Smooth muscle cell (in vitro differentiated cells): ENCODE measurements at regions not wholly inside any gene's neighbourhood (a gene's known extent, or its start where the extent isn't known, plus 50 kb on each side); places are given as distances from the start of the nearest gene placed in this dataset.

Experiments used
- DNase-seq: peaks from one replicate; lab custom pipeline; 2025; ENCODE audit not compliant: unreplicated experiment; lab: John Stamatoyannopoulos, UW
- H2AFZ ChIP-seq: fragments of 200-600 bp; sonication (generic); 2 replicates; pipeline ENCODE4 v1.6.0; 2016; ENCODE audit warnings: antibody characterized with exemption, low read depth, mild to moderate bottlenecking
- H3F3A ChIP-seq: fragments of 200-600 bp; sonication (generic); 2 replicates; pipeline ENCODE4 v1.6.0; 2017; ENCODE audit warnings: antibody characterized with exemption, low read depth
- H3K27ac ChIP-seq: fragments of 200-600 bp; sonication (generic); 2 replicates; pipeline ENCODE4 v1.5.1; 2016; ENCODE audit warnings: low read depth, mild to moderate bottlenecking
- H3K27me3 ChIP-seq: fragments of 200-600 bp; sonication (generic); 2 replicates; pipeline ENCODE4 v1.6.1; 2016; ENCODE audit warnings: low read depth, mild to moderate bottlenecking
- H3K36me3 ChIP-seq: fragments of 200-600 bp; sonication (generic); 2 replicates; pipeline ENCODE4 v1.5.1; 2016; ENCODE audit warnings: low read depth
- H3K4me1 ChIP-seq: fragments of 200-600 bp; sonication (generic); 2 replicates; pipeline ENCODE4 v1.5.1; 2016; ENCODE audit warnings: low read depth
- H3K4me2 ChIP-seq: fragments of 200-600 bp; sonication (generic); 2 replicates; pipeline ENCODE4 v1.6.0; 2016; ENCODE audit warnings: mild to moderate bottlenecking
- H3K4me3 ChIP-seq: fragments of 200-600 bp; sonication (generic); 2 replicates; pipeline ENCODE4 v1.5.1; 2016; ENCODE audit warnings: mild to moderate bottlenecking
- H3K79me2 ChIP-seq: fragments of 200-600 bp; sonication (generic); 2 replicates; pipeline ENCODE4 v1.6.0; 2016; ENCODE audit warnings: low read depth, mild to moderate bottlenecking
- H3K9ac ChIP-seq: fragments of 200-600 bp; sonication (generic); 2 replicates; pipeline ENCODE4 v1.6.0; 2016; ENCODE audit warnings: low read depth
- H3K9me3 ChIP-seq: fragments of 200-600 bp; sonication (generic); replicated peaks from 2 replicates; pipeline ENCODE4 v1.5.1; 2016; ENCODE audit warnings: low read depth
- H4K20me1 ChIP-seq: fragments of 200-600 bp; sonication (generic); 2 replicates; pipeline ENCODE4 v1.6.0; 2016; ENCODE audit warnings: low read depth
- WGBS: methylation state at CpG from one replicate; pipeline ENCODE4 v1.1.7; 2016; ENCODE audit warnings: low lambda C conversion rate; 5-methylcytosine and 5-hydroxymethylcytosine counted together
- TF ChIP-seq, protein P1 (sequence below): fragments of 200-600 bp; sonication (generic); IDR thresholded peaks from 2 replicates; pipeline ENCODE4 v1.5.1; 2017; ENCODE audit warnings: borderline replicate concordance, mild to moderate bottlenecking, antibody characterized with exemption; ENCODE audit not compliant: insufficient read depth, poor library complexity, severe bottlenecking

DNA sequence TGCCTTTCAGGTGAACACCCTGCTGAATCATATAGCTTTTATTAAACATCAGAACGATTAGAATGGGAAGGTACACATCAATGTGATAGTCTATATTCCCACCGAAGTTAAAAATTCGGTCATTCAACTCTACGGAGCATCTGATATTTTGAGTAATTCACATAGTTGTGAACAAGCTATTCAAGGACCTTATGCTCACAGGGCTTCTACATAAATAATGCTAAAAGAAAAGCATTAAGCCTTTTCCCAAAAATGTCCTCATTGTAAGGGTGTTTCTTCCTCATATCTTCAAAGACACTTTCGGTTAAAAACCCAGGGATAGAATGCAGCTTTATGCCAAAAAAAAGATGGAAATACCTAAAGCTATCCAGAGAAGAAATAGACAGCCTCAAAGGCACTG lies 79.7 kb upstream of the EDNRA start:
- 73% methylated on average over 5 of the region's 5 CpGs for WGBS
- Histone ChIP-seq H3K27ac (no peak overlapping the region), H3K36me3 (no peaks in the 10 kb centered on the region), H3K79me2 (no peaks in the 10 kb centered on the region), H3K9ac (no peak overlapping the region), H2AFZ (no peak overlapping the region), H3K9me3 (no peaks in the 10 kb centered on the region), H3K4me2 (no peak overlapping the region), H3K4me3 (no peak overlapping the region), H4K20me1 (no peaks in the 10 kb centered on the region), H3K4me1 (no peaks in the 10 kb centered on the region), H3F3A (no peaks in the 10 kb centered on the region), H3K27me3 (no peaks in the 10 kb centered on the region)
- DNase-seq = no peak
- TF ChIP-seq, protein P1, sequence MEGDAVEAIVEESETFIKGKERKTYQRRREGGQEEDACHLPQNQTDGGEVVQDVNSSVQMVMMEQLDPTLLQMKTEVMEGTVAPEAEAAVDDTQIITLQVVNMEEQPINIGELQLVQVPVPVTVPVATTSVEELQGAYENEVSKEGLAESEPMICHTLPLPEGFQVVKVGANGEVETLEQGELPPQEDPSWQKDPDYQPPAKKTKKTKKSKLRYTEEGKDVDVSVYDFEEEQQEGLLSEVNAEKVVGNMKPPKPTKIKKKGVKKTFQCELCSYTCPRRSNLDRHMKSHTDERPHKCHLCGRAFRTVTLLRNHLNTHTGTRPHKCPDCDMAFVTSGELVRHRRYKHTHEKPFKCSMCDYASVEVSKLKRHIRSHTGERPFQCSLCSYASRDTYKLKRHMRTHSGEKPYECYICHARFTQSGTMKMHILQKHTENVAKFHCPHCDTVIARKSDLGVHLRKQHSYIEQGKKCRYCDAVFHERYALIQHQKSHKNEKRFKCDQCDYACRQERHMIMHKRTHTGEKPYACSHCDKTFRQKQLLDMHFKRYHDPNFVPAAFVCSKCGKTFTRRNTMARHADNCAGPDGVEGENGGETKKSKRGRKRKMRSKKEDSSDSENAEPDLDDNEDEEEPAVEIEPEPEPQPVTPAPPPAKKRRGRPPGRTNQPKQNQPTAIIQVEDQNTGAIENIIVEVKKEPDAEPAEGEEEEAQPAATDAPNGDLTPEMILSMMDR = no peak

DNA sequence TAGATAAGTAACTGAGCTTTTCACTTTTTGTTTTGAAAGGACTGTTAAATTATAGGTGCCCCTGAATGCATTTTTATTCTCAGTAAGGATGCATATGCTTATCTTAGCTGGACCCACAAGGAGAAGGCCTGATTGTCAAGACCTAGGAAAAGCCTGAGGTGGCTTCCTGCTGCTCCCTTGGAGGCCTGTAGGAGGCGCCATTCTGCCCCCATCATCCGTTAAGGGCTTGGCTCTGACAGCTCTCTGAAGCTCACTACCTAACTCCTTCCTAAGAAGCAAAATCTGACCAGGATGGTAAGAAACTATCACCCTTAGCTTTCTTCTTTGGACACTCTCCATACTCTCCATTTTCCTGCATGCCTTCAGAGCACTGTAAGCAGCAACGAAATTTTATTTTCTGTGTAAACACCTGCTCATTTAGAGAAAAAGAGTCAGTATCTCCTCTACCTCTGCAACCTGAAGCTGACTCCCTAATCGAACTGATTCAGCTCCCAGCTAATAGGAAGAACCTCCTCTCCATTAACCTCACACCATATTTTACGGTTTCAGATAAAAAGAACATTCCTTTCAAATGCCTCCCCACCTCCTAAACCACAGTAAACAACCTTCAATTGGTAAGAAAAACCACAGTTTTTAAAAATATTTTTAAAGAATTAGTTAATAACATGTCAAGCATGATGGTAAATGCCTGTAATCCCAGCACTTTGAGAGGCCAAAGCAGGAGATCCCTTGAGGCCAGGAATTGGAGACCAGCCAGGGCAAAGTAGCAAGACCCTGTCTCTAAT lies 73.4 kb upstream of the EDNRA start:
- Histone ChIP-seq H3K79me2 (no peaks in the 10 kb centered on the region), H3K27me3 (no peaks in the 10 kb centered on the region), H3K4me3 (no peak overlapping the region), H2AFZ (no peak overlapping the region), H3K9ac (no peak overlapping the region), H3K36me3 (no peaks in the 10 kb centered on the region), H3K27ac (no peak overlapping the region), H3K4me1 (no peaks in the 10 kb centered on the region), H4K20me1 (no peaks in the 10 kb centered on the region), H3F3A (no peaks in the 10 kb centered on the region), H3K4me2 (no peak overlapping the region), H3K9me3 (no peaks in the 10 kb centered on the region)
- TF ChIP-seq, protein P1 = peak; percentile 26
- WGBS = 22% methylated on average over 5 of the region's 5 CpGs
- no peak for DNase-seq

DNA sequence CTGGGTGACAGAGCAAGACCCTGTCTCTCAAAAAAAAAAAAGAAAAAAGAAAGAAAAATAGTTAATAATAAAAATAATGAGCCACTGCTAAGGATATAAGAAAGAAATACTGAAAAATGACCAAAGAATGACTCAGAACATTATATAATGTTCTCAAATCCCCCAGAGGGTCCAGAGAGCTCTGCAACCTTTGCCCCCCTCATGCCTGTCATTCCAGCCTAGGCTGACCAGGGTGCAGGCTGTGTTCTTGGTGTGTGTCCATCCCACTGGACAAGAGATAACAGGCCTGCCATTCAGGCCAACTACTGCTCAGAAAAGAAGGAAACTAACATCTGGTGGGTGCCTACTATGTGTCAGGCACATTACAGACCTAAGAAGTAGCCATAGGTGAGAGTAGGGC lies 72.7 kb upstream of the EDNRA start:
- no peak for DNase-seq
- TF ChIP-seq, protein P1 = no peak

DNA sequence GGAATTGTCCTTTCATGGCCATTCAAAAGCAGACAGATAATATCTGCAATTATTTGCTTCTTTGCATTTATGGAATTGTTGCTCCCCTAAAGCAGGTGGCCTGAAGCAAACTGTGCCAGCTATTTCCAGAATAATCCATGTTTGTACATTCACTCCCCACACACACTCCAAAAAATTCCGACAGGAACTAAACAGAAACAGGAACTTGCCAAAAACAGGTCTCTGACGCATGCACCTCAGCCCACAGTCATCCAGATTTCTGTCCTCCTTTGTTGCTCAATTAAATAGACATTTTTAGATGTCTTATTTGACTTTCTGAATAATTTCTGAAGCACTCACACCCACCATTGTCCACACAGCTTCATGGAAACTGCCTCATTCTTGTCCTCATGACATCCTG lies 71.5 kb upstream of the EDNRA start:
- Histone ChIP-seq H3K4me2 (no peak overlapping the region), H3F3A (no peaks in the 10 kb centered on the region), H3K4me3 (no peak overlapping the region), H3K36me3 (no peaks in the 10 kb centered on the region), H3K79me2 (no peaks in the 10 kb centered on the region), H3K27ac (no peak overlapping the region), H3K4me1 (no peaks in the 10 kb centered on the region), H2AFZ (no peak overlapping the region), H4K20me1 (no peaks in the 10 kb centered on the region), H3K9me3 (no peaks in the 10 kb centered on the region), H3K9ac (no peak overlapping the region), H3K27me3 (no peaks in the 10 kb centered on the region)
- DNase-seq = no peak
- TF ChIP-seq, protein P1 = no peak
- 91% methylated on average over 2 of the region's 2 CpGs for WGBS

More for the DNA sequence above, 72.7 kb upstream of the EDNRA start:
- Histone ChIP-seq H3K27ac (no peak overlapping the region), H3K4me1 (no peaks in the 10 kb centered on the region), H2AFZ (no peak overlapping the region), H3K27me3 (no peaks in the 10 kb centered on the region), H3K4me3 (no peak overlapping the region), H3K79me2 (no peaks in the 10 kb centered on the region), H4K20me1 (no peaks in the 10 kb centered on the region), H3K36me3 (no peaks in the 10 kb centered on the region), H3K9ac (no peak overlapping the region), H3K4me2 (no peak overlapping the region), H3K9me3 (no peaks in the 10 kb centered on the region), H3F3A (no peaks in the 10 kb centered on the region)
